Loucy (cell line): ENCODE measurements at regions not wholly inside any gene's neighbourhood (a gene's known extent, or its start where the extent isn't known, plus 50 kb on each side); places are given as distances from the start of the nearest gene placed in this dataset.

Source experiments
- H2AFZ ChIP-seq: fragments of 200-600 bp; sonication (generic); 2 replicates; pipeline ENCODE4 v1.6.0; 2016; ENCODE audit warnings: antibody characterized with exemption, mild to moderate bottlenecking, low read length, moderate library complexity
- H3F3A ChIP-seq: fragments of 200-600 bp; 2 replicates; pipeline ENCODE4 v1.6.0; 2016; ENCODE audit warnings: antibody characterized with exemption, low read depth, mild to moderate bottlenecking
- H3K27me3 ChIP-seq: fragments of 200-600 bp; sonication (generic); 2 replicates; pipeline ENCODE4 v1.6.1; 2014; ENCODE audit warnings: low read length, mild to moderate bottlenecking; ENCODE audit not compliant: insufficient read depth, poor library complexity, severe bottlenecking
- H3K36me3 ChIP-seq: fragments of 200-600 bp; sonication (generic); 2 replicates; pipeline ENCODE4 v1.6.1; 2016; ENCODE audit warnings: low read length; ENCODE audit not compliant: insufficient read depth
- H3K4me1 ChIP-seq: fragments of 200-600 bp; sonication (generic); 2 replicates; pipeline ENCODE4 v1.5.1; 2014; ENCODE audit warnings: low read length, mild to moderate bottlenecking; ENCODE audit not compliant: insufficient read depth, poor library complexity, severe bottlenecking
- H3K4me2 ChIP-seq: fragments of 200-600 bp; sonication (generic); 2 replicates; pipeline ENCODE4 v1.6.0; 2014; ENCODE audit warnings: antibody characterized with exemption, low read length, low read depth, mild to moderate bottlenecking; ENCODE audit not compliant: poor library complexity, severe bottlenecking
- H3K4me3 ChIP-seq: fragments of 200-600 bp; sonication (generic); 2 replicates; pipeline ENCODE4 v1.5.1; 2014; ENCODE audit warnings: low read length, mild to moderate bottlenecking, mixed read lengths; ENCODE audit not compliant: poor library complexity, severe bottlenecking
- H3K79me2 ChIP-seq: fragments of 200-600 bp; sonication (generic); 2 replicates; pipeline ENCODE4 v1.6.1; 2014; ENCODE audit warnings: low read length; ENCODE audit not compliant: insufficient read depth
- H3K9ac ChIP-seq: fragments of 200-600 bp; sonication (generic); 2 replicates; pipeline ENCODE4 v1.6.0; 2014; ENCODE audit warnings: mild to moderate bottlenecking, low read depth, low read length, moderate library complexity; ENCODE audit not compliant: poor library complexity, severe bottlenecking
- H3K9me2 ChIP-seq: fragments of 200-600 bp; sonication (generic); replicated peaks from 2 replicates; pipeline ENCODE4 v1.6.1; 2016; ENCODE audit warnings: low read depth, low read length, mixed read lengths
- H3K9me3 ChIP-seq: fragments of 200-600 bp; sonication (generic); 2 replicates; pipeline ENCODE4 v1.6.1; 2014; ENCODE audit warnings: mild to moderate bottlenecking, antibody characterized with exemption, low read length, low read depth; ENCODE audit not compliant: insufficient read depth
- H4K20me1 ChIP-seq: fragments of 200-600 bp; sonication (generic); 2 replicates; pipeline ENCODE4 v1.6.0; 2014; ENCODE audit warnings: antibody characterized with exemption, low read length, mild to moderate bottlenecking; ENCODE audit not compliant: insufficient read depth, poor library complexity, severe bottlenecking
- EZH2phosphoT487 ChIP-seq: fragments of 200-600 bp; IDR thresholded peaks from 2 replicates; pipeline ENCODE4 v1.6.1; 2018; ENCODE audit warnings: antibody characterized with exemption, mild to moderate bottlenecking, moderate library complexity, borderline replicate concordance
- TF ChIP-seq, protein P1 (sequence below): fragments of 200-600 bp; sonication (generic); conservative IDR thresholded peaks from 2 replicates; pipeline ENCODE4 v1.5.1; 2014; ENCODE audit warnings: mild to moderate bottlenecking, antibody characterized with exemption, low read length

DNA sequence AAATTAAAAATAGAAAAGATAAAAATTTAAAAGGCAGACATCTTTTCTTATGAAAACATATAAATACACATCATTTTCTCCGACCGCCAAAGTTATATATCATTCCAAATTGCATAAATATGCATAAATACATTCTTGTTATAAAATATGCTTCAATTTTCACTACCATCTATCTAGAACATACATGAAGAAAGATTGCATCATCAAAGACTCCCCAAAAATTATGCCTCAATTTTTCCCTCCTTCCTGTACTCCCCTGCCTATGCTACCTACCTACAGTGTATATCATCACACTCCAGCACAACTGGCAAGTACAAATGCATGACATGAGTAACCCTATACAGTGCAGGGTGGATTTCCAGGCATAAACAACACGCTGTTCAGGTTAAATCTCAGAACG lies 49.9 kb upstream of the TENT5A start:
- Histone ChIP-seq H3K4me3 (no peak overlapping the region), H3K9ac (no peak overlapping the region), H4K20me1 (no peaks in the 10 kb centered on the region), H2AFZ (no peak overlapping the region), H3K27me3 (no peaks in the 10 kb centered on the region), H3K4me1 (peaks cover 26% of the 10 kb centered on the region), H3K9me2 (no peaks in the 10 kb centered on the region), H3K36me3 (no peaks in the 10 kb centered on the region), H3F3A (no peaks in the 10 kb centered on the region), H3K4me2 (no peak overlapping the region), H3K9me3 (no peaks in the 10 kb centered on the region), H3K79me2 (no peaks in the 10 kb centered on the region)
- TF ChIP-seq EZH2phosphoT487, result no peak
- TF ChIP-seq, protein P1, sequence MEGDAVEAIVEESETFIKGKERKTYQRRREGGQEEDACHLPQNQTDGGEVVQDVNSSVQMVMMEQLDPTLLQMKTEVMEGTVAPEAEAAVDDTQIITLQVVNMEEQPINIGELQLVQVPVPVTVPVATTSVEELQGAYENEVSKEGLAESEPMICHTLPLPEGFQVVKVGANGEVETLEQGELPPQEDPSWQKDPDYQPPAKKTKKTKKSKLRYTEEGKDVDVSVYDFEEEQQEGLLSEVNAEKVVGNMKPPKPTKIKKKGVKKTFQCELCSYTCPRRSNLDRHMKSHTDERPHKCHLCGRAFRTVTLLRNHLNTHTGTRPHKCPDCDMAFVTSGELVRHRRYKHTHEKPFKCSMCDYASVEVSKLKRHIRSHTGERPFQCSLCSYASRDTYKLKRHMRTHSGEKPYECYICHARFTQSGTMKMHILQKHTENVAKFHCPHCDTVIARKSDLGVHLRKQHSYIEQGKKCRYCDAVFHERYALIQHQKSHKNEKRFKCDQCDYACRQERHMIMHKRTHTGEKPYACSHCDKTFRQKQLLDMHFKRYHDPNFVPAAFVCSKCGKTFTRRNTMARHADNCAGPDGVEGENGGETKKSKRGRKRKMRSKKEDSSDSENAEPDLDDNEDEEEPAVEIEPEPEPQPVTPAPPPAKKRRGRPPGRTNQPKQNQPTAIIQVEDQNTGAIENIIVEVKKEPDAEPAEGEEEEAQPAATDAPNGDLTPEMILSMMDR, result no peak
